K562 (cell line): ENCODE measurements at regions not wholly inside any gene's neighbourhood (a gene's known extent, or its start where the extent isn't known, plus 50 kb on each side); places are given as distances from the start of the nearest gene placed in this dataset.

ENCODE experiments used
- ATAC-seq: fragments of 200-7000 bp; cut with Tn5 transposase; 3 replicates; pipeline ENCODE4 v1.9.1; 2020; ENCODE audit warnings: moderate library complexity
- BruUV-seq: library from RNA; stranded (reverse); fragments of 400-500 nt; replicated peaks from 2 replicates; lab custom pipeline; 2021; lab: Mats Ljungman, UMichigan
- CTCF ChIA-PET: fragments of 300-600 bp; formaldehyde crosslinking; extraction: SDS; loops from one replicate; lab custom pipeline; 2021; ENCODE audit warnings: low intra/inter-chr PET ratio; lab: Yijun Ruan, JAX
- POLR2A ChIA-PET: fragments of 300-600, 350-650 bp; sonication (Branson Sonifier 250); formaldehyde crosslinking; extraction: SDS; loops from one replicate; lab custom pipeline; 2021; ENCODE audit warnings: antibody characterized with exemption, inconsistent platforms; lab: Yijun Ruan, JAX
- DNase-seq, 4 experiments: peaks; one replicate each; pipeline versions ENCODE4 v3.0.0 to v3.0.0-alpha.2; 2011 to 2018; ENCODE audit warnings: low spot score in 3 of 4, mixed read lengths in 3 of 4; ENCODE audit errors: extremely low read depth in 1 of 4
- FAIRE-seq: peaks from 2 replicates; lab custom pipeline; 2011; peaks lifted over from hg19 to GRCh38; lab: Jason Lieb, UNC
- H2AFZ ChIP-seq: 2 replicates; pipeline ENCODE4 v1.6.0; 2011; ENCODE audit warnings: low read depth, low read length, control low read depth, inconsistent platforms
- H3K27ac ChIP-seq: fragments of 200-600 bp; 3 replicates; pipeline ENCODE4 v1.8.0; 2011; ENCODE audit warnings: low read depth, mild to moderate bottlenecking, control low read depth, inconsistent platforms, low read length, moderate library complexity, mixed read lengths; ENCODE audit errors: extremely low read depth
- H3K27me3 ChIP-seq, 2 experiments: fragments of 300-600 bp in 1 of 2; 2 replicates in 1 of 2; 3 replicates in 1 of 2; pipeline versions ENCODE4 v1.6.0 to v1.8.0; 2011; ENCODE audit warnings: inconsistent platforms in 2 of 2, low read length in 2 of 2, mild to moderate bottlenecking in 1 of 2, mixed read lengths in 1 of 2, moderate library complexity in 1 of 2; ENCODE audit not compliant: control insufficient read depth in 2 of 2, insufficient read depth in 2 of 2
- H3K36me3 ChIP-seq: fragments of 300-600 bp; 3 replicates; pipeline ENCODE4 v1.8.0; 2011; ENCODE audit warnings: mild to moderate bottlenecking, low read length, inconsistent platforms; ENCODE audit not compliant: control insufficient read depth, insufficient read depth
- H3K4me1 ChIP-seq, 2 experiments: fragments of 200-600 bp in 1 of 2; replicated peaks in 1 of 2; 2 replicates in 1 of 2; 3 replicates in 1 of 2; pipeline versions ENCODE4 v1.5.1 to v1.8.0; 2011; ENCODE audit warnings: inconsistent platforms in 2 of 2, low read length in 2 of 2, mild to moderate bottlenecking in 1 of 2, mixed read lengths in 1 of 2, moderate library complexity in 1 of 2; ENCODE audit not compliant: control insufficient read depth in 2 of 2, insufficient read depth in 2 of 2
- H3K4me2 ChIP-seq: 2 replicates; pipeline ENCODE4 v1.6.1; 2011; ENCODE audit warnings: low read length, control low read depth, inconsistent platforms, mixed read lengths; ENCODE audit not compliant: insufficient read depth
- H3K4me3 ChIP-seq: fragments of 200-600 bp; sonication (generic), shearing (Covaris generic); 2 replicates; pipeline ENCODE4 v1.5.1; 2016; ENCODE audit warnings: control low read depth, inconsistent platforms
- H3K79me2 ChIP-seq: fragments of 200-600 bp; 3 replicates; pipeline ENCODE4 v1.8.0; 2011; ENCODE audit warnings: low read length, inconsistent platforms; ENCODE audit not compliant: control insufficient read depth, insufficient read depth
- H3K9ac ChIP-seq, 2 experiments: 2 replicates each; pipeline versions ENCODE4 v1.6.0 to v1.6.1; 2011; ENCODE audit warnings: low read depth in 2 of 2, low read length in 2 of 2, control low read depth in 1 of 2, inconsistent platforms in 1 of 2, mild to moderate bottlenecking in 1 of 2, mixed read lengths in 1 of 2; ENCODE audit not compliant: insufficient read depth in 1 of 2
- H3K9me1 ChIP-seq: one replicate; pipeline ENCODE4 v1.6.0; 2011; ENCODE audit warnings: inconsistent platforms, mild to moderate bottlenecking, low read length, moderate library complexity; ENCODE audit not compliant: control insufficient read depth, insufficient read depth
- H3K9me3 ChIP-seq: replicated peaks from 2 replicates; pipeline ENCODE4 v1.5.1; 2011; ENCODE audit warnings: low read depth, low read length, inconsistent platforms; ENCODE audit not compliant: control insufficient read depth, insufficient read depth
- H4K20me1 ChIP-seq: replicated peaks from 2 replicates; pipeline ENCODE4 v1.6.1; 2011; ENCODE audit warnings: low read length, inconsistent platforms, mixed read lengths; ENCODE audit not compliant: control insufficient read depth, insufficient read depth
- CREBBP ChIP-seq: IDR thresholded peaks from one replicate; pipeline ENCODE4 v1.6.1; 2012; ENCODE audit warnings: low read depth, mild to moderate bottlenecking, control low read depth, inconsistent platforms, low read length
- IRF1 ChIP-seq: sonication (generic); formaldehyde crosslinking; IDR thresholded peaks from 2 replicates; pipeline ENCODE4 v1.8.0; 2022; ENCODE audit warnings: missing genetic modification reagents, mild to moderate bottlenecking, borderline replicate concordance
- NEUROD1 ChIP-seq: fragments of 150-350 bp; IDR thresholded peaks from 2 replicates; pipeline ENCODE4 v1.6.1; 2014; ENCODE audit warnings: borderline replicate concordance, low read length, low read depth; ENCODE audit not compliant: partially characterized antibody
- TEAD1 ChIP-seq, 2 experiments: fragments of 450-650 bp in 1 of 2; sonication (generic) in 1 of 2; formaldehyde crosslinking; IDR thresholded peaks; 2 replicates each; pipeline versions ENCODE4 v1.4.0 to v1.8.0; 2020 to 2022; ENCODE audit warnings: mild to moderate bottlenecking in 2 of 2, missing genetic modification reagents in 1 of 2
- THRA ChIP-seq: fragments of 450-650 bp; IDR thresholded peaks from 2 replicates; pipeline ENCODE4 v1.6.1; 2017; ENCODE audit warnings: mild to moderate bottlenecking, moderate library complexity
- ZNF143 ChIP-seq: sonication (generic); formaldehyde crosslinking; IDR thresholded peaks from 2 replicates; pipeline ENCODE4 v1.9.0; 2022; ENCODE audit warnings: mild to moderate bottlenecking, missing genetic modification reagents
- ZNF551 ChIP-seq: fragments of 250-450 bp; sonication (Bioruptor Pico); IDR thresholded peaks from 2 replicates; pipeline ENCODE4 v1.5.0; 2021; ENCODE audit warnings: mild to moderate bottlenecking, moderate library complexity
- ZNF586 ChIP-seq: fragments of 450-650 bp; formaldehyde crosslinking; conservative IDR thresholded peaks from 2 replicates; pipeline ENCODE4 v1.4.0; 2020; ENCODE audit warnings: mild to moderate bottlenecking, moderate library complexity
- WGBS: fragments of 100-300 bp; shearing (Covaris generic); methylation state at CpG from one replicate; pipeline ENCODE4 v1.1.6; 2016; ENCODE audit warnings: low coverage, mixed read lengths; ENCODE audit not compliant: insufficient coverage; ENCODE audit errors: missing lambda C conversion rate; 5-methylcytosine and 5-hydroxymethylcytosine counted together
- in situ Hi-C: fragments of 300-500 bp; cut with MboI; formaldehyde crosslinking; loops from 4 replicates; pipeline ENCODE4 v1.15.0; 2018; ENCODE audit warnings: inconsistent platforms, mixed read lengths
- intact Hi-C: fragments of 100-400 bp; cut with micrococcal nuclease; formaldehyde crosslinking; loops from 2 replicates; pipeline ENCODE4 v1.14.2; 2022

GRCh38 chr2:173759959-173760358, 205.2 kb downstream of the SP3 start:
- Histone ChIP-seq H3K4me2 (peak overlapping the region; percentile 27; the same call in 1 of the 2 replicates), H3K27ac (no peak overlapping the region), H4K20me1 (0 out of 2 replicates have a peak, but pooled peaks cover 4% of the 10 kb centered on the region), H3K9me1 (no peaks in the 10 kb centered on the region), H3K27me3 (peaks cover 0 to 20% of the 10 kb centered on the region in 2 experiments; a peak in 3 of 5 replicates), H3K9me3 (no peaks in the 10 kb centered on the region), H3K9ac (no peak overlapping the region), H3K79me2 (no peaks in the 10 kb centered on the region), H3K4me3 (no peak overlapping the region), H2AFZ (peak overlapping the region; percentile 11; the same call in 1 of the 2 replicates), H3K36me3 (no peaks in the 10 kb centered on the region), H3K4me1 (no peaks in the 10 kb centered on the region)
- DNase-seq = no peak
- 11% methylated on average over 6 of the region's 6 CpGs for WGBS
- in situ Hi-C loops (no loop called here), intact Hi-C loops (no loop called here)
- no peak for FAIRE-seq
- TF ChIP-seq THRA (no peak), IRF1 (CRISPR knock-in tag) (no peak), ZNF143 (CRISPR knock-in tag) (no peak), ZNF551 (CRISPR knock-in tag) (no peak), NEUROD1 (no peak), TEAD1 (CRISPR knock-in tag; IDR thresholded peaks at IDR 0.05) (no peak), ZNF586 (CRISPR knock-in tag) (no peak), CREBBP (no peak)
- no peak for ATAC-seq
- BruUV-seq = no TSS peak
- ChIA-PET CTCF (no interaction called here), POLR2A (no interaction called here)
